ENCODE measurements at regions not wholly inside any gene's neighbourhood (a gene's known extent, or its start where the extent isn't known, plus 50 kb on each side); places are given as distances from the start of the nearest gene placed in this dataset.

GRCh38 chr22:47576908-47577307 is 814.5 kb downstream of the TBC1D22A start:
- TF ChIP-seq ZNF124 (CRISPR knock-in tag; IDR thresholded peaks at IDR 0.05): no peak
- no peak for TF ChIP-seq ELF1 (CRISPR knock-in tag; IDR thresholded peaks at IDR 0.05)
- no peak for TF ChIP-seq RFXAP (CRISPR knock-in tag; IDR thresholded peaks at IDR 0.05; ENCODE audit: borderline replicate concordance)

Measured in HepG2 (cell line).